Femur (tissue), 1 donor: ENCODE measurements at regions not wholly inside any gene's neighbourhood (a gene's known extent, or its start where the extent isn't known, plus 50 kb on each side); places are given as distances from the start of the nearest gene placed in this dataset.
"Not testable (repeated sequence)": the region's sequence is repeated elsewhere in the genome, so short reads cannot be mapped to it uniquely, and the experiment has no call there.

Source experiments
- DNase-seq: peaks from one replicate; pipeline ENCODE4 v3.0.0-alpha.2; 2017

DNA sequence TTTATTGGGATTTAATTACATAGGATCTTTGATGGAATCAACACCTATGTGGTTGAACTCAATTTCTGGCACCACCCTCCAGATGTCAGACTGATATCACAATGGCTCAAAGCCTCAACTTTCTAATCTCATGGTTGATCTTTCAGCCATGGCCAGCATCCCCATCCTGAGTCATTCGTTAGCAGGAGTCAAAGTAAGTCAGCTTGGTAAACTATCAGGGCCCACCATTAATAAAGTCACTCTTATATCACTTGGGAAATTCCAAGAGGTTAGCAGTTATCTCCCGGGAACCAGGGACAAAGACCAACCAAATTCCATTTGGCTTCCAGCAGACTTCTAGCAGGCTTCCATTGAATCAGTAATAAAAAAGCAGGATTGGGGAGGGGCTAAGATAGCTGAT, 50.7 kb upstream of the TNFSF4 start:
- no peak for DNase-seq

DNA sequence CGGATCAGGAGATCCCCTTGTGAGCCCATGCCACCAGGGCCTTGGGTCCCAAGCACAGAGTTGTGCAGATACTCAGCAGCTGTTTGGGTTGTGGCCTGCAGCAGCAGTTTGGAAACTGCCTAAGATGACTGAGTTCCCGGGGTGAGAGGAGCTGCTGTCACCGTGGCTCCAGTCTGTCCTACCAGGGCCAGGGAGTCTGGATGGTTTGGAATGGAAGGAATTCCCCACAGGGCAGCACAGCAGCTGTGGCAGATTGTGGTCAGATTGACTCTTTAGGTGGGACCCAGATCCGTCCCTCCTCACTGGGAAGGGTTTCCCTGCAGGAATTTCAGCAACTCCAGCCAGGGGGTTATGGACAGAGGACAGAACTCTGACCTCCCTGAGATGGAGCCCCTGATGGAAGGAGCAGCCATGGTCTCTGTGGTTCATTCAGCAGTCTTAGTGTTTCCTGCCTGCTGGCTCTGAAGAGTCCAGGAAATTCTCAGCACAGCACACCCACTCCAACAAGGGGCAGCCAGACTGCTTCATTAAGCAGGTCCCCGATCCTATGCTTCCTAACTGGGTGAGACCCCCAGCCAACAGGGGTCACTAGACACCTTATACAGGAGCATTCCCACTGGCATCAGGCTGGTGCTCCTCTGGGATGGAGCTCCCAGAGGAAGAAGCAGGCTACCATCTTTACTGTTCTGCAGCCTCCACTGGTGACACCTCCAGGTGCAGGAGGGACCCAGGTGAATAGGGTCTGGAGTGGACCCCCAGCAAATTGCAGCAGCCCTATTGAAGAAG, 51.5 kb upstream of the TNFSF4 start:
- DNase-seq, result no peak

DNA sequence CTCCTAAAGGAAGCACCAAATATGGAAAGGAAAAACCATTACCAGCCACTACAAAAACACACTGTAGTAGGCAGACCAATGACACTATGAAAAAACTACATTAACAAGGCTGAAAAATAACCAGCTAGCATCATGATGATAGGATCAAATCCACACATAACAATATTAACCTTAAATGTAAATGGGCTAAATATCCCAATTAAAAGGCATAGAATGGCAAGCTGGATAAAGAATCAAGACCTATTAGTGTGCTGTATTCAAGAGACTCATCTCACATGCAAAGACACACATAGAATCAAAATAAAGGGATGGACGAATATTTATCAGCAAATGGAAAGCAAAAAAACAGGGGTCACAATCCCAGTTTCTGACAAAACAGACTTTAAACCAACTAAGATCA, 53.2 kb upstream of the TNFSF4 start:
- not testable (repeated sequence) for DNase-seq

DNA sequence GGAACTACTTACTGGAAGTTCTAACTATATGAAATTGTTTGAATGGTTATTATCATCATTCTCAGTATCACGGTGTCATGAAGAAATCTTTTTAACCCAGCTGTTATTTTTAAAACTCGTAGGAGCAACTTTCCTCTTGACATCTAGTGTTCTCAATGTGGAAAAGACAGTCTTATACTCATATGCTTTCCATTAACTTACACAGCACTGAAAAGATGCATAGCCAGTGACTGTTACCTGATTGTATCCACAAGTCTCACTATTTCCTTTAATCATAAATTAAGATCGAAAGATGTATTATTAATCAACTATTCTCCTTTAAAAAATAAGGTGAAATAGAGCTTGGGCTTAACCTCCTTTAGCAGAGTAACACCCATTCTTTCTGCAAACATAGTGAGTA, 59.7 kb upstream of the TNFSF4 start:
- no peak for DNase-seq

DNA sequence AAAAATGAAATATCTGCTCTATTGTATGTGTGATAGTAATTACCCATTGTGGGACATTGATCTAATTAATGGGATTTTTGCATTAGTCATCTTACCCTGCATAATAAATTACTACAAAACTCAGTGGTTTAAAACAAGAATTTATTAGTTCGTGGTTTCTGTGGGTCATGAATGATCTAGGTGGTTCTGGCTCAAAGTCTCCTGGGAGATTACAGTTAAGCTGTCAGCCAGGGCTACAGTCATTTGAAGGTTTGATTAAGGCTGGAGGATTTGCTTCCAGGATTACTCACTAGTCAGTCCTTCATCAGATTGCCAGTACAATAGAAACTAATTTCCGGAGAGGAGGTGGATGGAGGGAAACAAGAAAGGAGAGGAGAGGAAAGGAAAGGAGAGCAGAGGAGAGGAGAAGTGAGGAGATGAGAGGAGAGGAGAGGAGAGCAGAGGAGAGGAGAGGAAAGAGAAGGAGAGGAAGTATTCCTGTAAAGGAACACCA, 60.4 kb upstream of the TNFSF4 start:
- DNase-seq, result no peak

DNA sequence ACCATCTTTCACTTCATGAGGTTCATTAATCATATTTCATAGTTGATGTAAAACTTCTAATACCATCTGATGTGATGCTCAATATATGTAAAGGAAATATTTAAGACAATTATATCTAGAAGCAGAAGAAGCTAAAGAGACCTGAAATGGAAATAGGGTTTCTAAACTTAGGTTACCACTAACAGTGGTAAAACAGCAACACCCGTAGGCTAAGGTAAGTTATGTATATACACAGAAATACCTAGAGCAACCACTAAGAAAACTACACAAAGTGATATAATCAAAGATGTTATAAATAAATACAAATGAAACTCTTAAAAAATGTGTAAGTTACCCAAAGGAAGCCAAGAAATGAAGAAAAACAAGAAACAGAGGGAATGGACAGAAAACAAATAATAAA, 61.1 kb upstream of the TNFSF4 start:
- no peak for DNase-seq

DNA sequence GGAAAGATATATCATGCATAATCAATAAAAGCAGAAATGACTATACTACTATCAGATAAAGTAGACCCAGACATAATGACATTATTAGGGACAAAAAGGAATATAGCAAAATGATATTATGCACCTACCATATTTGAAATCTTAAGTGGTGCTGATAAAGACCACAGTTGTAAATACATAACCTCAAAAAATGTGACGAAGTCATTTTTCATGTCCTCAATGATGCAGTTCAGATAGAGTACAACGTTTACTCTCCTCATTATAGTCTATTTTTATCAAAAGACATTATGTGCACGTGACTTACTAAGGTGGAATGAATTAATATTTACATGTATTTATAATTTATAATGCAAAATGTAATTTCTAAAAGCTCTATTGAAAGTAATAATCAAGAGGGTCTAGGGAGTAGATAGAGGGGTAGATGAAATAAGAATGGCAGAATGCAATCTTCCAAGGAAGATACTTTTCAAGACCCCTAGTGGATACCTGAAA, 61.7 kb upstream of the TNFSF4 start:
- DNase-seq, result no peak

DNA sequence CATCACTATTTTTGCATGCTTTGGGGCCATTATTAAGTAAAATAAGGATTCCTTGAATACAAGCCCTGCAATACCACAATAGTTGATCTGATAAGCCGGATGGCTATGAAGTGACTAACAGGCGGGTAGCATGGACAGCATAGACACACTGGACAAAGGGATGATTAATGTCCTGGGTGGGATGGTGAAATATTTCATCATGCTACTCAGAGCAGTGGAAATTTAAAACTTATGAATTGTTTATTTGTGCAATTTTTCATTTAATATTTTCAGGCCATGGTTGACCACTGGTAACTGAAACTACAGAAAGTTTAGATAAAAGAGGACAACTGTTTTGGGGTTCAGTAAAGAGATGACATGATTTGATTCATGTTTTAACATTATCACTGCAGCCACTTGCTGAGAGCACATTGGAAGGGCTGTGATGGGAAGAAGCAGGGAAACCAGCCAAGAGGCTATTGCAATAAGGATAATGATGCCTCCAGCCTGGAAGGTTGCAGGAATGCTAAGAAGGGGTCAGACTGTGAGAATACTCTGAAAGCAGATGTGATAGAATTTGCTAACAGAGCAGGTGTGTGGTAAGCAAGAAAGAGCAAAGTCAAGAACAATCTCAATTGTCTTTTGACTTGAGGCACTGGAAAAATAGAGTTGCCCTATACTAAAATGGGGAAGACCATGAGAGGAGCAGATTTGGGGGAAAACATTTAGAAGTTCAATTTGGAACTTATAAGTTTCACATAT, 62.5 kb upstream of the TNFSF4 start:
- DNase-seq, result no peak

DNA sequence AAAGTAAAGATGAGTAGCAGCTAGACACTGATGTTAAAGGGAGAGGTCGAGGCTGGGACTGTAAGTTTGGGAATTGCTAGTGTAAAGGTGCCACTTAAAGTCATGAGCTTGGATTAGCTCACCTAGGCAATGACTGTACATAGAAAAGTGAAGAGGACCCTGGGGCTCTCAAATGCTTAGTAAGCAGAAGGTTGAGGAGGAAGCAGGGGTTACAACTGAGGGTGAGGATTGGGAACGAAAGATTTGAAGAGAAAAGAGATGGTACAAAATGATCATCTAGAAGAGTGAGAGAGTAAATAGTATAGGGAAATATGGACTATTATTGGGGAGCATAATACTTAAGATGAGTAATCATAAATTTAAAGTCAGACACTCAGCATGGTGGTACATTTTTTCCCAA, 63.1 kb upstream of the TNFSF4 start:
- DNase-seq, result no peak

DNA sequence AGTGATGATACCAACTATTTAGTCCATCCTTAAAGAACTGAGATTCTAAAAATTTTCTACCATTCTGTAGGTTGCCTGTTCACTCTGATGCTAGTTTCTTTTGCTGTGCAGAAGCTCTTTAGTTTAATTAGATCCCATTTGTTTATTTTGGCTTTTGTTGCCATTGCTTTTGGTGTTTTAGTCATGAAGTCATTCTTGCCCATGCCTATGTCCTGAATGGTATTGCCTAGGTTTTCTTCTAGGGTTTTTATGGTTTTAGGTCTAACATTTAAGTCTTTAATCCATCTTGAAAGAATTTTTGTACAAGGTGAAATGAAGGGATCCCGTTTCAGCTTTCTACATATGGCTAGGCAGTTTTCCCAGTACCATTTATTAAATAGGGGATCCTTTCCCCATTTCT, 63.9 kb upstream of the TNFSF4 start:
- DNase-seq, result not testable (repeated sequence)

DNA sequence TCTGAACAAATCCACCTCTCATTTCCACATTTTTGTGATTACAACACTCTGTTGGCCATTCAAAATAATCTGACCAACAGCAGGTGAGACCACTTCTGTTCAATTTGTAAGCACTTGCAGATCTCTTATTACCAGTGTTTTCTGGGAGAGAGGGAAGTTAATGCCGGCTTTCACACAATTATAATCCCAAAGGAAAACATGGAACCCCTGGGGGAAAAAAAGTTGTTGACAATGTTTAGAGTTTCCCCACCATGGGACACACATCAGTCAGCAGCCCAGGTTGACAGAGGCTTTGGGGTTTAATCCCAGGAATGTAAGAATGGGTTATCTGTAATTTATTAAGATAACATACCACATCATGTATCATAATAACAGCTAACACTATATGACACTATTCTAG, 68.4 kb upstream of the TNFSF4 start:
- no peak for DNase-seq

DNA sequence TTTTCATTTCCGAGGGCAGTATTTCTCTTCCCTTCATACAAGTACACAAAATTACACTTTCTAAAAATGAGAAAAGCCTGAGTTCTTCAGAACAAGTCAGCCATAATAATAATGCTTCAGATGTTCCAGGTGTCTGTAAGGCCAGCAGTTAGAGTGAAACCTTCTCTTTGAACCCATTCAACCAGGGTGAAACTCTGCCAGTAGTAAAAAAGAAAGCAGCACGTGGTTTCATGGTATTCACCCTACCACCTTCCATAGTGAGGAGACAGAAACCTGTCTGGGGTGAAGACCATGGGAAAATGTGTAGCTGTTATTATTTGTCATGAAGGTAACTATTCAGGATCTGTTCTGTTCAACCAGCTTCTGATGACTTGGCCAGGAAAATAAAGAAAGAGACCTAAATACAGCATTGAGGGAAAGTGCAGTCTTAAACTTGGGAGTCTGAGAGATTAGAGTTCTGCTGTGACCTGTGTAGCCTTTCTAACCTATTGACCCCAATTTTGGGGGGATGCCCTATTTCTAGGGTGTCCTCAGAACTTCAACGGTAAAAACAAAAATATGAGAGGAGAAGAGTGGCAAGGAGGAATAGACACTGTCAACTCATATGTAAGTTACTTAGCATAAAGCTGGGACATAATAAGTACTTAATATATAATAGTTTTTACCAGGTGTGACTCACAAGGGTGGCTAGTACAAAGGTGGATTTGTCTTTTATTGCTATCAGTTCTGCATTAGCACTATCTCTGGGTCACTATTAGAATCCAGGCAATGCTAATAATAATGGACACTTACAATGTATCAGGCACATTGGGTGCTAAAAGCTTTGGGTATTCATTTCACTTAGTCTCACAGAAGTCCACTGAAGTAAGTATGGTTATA, 70.0 kb upstream of the TNFSF4 start:
- no peak for DNase-seq

DNA sequence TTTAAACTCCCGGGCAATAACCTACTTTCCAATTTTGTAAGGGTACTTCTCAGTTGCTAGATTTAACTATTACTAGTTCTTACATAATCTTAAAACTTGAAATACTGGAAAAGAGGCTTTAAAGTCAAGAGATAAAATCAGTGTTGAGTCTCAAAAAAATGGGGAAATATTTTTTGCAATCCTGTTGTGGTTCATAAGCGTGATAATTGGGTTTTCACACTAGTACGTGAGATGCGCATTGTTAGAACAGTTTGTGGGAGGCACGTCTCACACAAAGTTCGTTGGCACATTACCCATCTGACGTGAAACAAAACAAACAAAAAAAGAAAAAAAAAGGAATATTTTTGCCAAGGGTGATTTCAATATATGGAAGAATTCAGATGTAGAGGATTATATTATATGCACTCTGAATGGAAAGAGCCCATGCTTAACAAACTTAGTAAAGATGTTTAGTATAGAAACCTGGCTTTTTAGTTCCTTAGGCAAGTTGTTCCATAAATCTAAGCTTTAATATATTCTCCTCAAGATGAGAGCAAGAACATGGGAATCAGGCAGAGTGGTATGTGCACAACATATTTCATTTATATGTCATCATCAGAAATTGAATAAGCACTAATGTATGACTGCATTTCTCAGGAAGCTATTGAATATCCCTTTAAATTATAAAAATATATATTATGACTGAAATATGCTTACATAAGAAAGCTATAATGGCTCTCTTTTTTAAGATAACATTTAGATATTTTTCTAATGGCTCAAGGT, 73.9 kb upstream of the TNFSF4 start:
- DNase-seq, result no peak

DNA sequence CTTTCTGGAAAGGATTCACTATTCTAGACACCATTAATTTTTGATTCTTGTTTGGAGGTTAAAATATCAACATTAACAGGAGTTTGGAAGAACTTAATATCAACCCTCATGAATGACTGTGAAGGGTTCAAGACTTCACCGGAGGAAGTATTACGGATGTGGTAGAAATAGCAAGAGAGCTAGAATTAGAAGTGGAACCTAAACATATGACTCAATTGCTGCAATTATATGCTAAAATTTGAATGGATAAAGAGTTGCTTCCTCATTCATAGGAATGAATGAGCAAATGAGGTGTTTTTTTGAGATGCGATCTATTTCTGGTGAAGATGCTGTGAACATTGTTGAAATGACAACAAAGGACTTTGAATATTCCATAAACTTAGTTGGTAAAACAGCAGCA, 77.9 kb upstream of the TNFSF4 start:
- DNase-seq, result no peak

DNA sequence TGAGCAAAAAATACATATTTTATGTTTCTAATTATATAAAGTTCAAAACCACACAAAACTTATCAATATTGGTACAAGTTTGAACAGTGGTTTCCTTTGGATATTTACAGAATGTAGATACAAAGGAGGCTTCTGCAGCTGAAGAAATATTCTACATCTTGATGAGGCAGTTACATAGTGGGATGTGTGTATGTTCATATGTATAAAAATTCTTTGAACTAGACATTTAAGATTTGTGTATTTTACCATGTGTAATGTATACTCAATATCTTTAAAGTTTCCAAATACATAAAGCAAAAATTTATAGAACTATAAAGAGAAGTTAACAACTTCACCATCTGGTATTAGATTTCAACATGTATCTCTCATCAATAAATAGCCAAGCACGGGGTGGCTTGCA, 80.7 kb upstream of the TNFSF4 start:
- DNase-seq, result no peak

DNA sequence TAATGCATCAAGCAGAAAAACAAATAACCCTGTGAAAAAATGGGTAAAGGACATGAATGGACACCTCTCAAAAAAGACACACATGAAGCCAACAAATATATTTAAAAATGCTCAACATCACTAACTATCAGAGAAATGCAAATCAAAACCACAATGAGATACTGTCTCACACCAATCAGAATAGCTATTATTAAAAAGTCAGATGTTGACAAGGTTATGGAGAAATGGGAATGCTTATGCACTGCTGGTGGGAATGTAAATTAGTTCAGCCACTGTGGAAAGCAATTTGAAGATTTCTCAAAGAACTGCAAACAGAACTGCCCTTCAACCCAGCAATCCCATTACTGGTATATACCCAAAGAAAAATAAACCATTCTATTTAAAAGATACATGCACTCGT, 86.6 kb upstream of the TNFSF4 start:
- no peak for DNase-seq

DNA sequence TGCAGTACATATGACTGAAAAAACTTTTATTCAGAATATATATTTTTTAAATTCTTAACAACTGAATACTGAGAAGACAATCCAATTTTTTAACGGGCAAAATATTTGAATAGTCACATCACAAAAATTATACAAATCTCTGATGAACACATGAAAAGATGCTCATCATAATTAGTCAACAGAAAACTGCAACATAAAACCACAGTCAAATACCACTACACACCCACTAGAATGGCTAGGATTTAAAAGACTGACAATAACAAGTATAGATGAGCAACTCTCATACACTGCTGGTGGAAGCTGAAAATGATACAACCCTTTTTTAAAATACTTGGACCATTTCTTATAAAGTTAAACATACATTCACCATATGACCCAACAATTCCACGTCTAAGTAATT, 87.7 kb upstream of the TNFSF4 start:
- no peak for DNase-seq

DNA sequence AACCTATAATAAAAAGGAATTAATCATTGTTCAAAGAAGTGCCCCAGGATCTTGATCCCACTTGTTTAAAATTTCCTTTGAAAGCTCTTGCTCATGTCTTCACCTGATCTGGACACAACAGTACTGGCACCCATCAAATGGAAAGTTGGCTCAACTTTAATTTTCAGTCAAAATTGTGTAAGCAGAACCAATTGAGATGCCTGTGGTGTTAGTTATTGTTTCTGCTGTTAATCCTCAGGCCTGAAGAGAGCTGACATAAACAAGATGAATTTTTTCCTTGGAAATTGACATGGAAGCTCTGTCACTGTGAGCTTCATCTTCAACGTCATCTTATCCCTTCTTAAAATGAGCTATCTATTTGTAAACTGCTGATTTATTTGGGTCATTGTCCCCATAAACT, 88.3 kb upstream of the TNFSF4 start:
- no peak for DNase-seq

DNA sequence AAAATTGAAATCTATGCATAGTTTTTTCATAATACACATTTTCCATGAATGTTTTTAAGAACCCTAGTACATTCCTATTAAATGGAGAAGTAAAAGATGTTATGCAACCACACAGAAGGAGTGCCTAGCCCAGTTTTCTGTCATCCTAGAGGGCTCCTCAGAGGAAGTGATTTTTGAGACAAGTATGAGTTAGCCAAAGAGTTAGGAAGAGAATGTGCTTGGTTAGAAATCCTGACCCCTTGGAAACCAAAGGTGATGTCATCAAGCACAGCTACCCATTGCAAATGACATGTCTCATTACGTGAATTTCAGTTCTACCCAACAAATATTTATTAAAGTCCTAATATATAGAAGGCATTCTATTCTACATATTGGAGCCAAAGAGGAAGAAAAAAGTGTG, 88.9 kb upstream of the TNFSF4 start:
- no peak for DNase-seq

DNA sequence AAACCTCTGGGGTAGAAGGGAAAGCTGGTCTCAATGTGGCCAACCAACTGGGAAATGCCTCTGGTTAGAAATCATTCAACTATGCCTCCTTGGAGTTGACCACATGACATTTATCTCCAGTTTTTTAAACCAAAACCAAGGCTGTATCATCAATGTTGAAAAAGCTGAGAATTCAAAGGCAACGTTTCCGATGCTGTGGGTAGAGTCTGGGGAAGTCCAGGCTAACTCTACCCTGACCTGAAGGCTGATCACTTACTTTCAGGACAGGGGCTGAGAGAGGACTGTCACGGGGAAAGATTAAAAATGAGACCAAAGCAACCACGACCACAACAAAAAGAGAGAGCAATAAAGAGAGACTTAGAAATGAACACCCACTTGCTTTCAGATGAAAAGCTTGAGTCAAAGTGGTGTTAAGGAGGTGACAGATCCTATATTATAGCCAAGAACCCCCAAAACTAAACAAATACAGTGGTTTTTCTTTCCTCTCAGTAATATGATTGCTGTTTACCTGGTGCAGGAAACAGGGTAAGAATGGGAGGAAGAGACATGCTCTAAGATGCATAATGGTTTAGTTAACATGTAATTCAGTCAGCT, 90.8 kb upstream of the TNFSF4 start:
- DNase-seq, result no peak

DNA sequence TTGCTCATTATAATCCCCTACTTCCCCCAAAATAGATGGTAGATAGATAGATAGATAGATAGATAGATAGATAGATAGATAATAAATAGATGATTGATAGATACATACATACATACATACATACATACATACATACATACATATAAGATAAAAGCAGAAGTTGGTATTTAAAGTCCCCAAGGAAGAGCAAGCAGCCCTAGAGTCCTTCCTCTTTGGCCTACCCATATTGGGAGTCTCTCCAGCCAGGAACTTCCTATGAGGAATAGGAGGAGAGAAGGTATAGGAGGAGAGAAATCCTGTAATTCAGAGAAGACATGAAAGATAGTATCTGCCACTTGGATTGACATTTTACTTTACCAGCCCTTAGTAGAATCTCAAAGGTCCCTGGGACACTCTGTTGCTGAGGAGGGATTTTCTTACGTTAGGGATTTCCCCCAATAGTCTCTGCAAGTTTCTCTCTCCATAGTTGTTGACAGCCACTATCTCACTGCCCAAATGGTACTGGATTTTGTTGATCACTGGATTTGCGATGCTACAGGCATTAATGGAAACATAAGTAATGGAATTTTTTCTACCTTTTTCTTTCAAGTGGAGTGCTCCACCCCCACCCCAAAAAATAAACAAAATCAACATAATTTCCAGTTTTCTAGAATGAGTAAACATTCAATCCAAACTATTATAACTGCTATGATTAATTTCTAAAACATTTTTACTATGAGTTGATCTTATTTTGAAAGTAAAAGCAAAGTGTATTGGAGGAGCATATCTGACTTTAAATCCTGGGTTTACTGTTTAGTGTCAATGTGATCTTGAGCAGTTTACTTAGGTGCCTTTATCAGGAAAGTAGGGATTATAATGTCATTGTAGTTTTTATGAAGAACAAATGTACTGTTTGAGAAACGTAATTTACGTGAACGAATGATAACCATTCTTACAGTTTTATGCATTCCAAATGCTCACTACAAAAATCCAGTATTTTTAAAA, 93.2 kb upstream of the TNFSF4 start:
- no peak for DNase-seq
